Fibroblast of lung (primary cell): ENCODE measurements at regions not wholly inside any gene's neighbourhood (a gene's known extent, or its start where the extent isn't known, plus 50 kb on each side); places are given as distances from the start of the nearest gene placed in this dataset.

Source experiments
- DNase-seq, 2 donors: peaks; one replicate each; pipeline versions ENCODE4 v3.0.0 to v3.0.0-alpha.2; 2010; ENCODE audit warnings: low read depth in 2 of 2
- H2AFZ ChIP-seq: 2 replicates; pipeline ENCODE4 v1.5.1; 2012; ENCODE audit warnings: low read length, control low read depth, inconsistent platforms
- H3K27ac ChIP-seq: 2 replicates; pipeline ENCODE4 v1.5.1; 2011; ENCODE audit warnings: low read length, control low read depth; ENCODE audit not compliant: insufficient read depth
- H3K27me3 ChIP-seq: 2 replicates; pipeline ENCODE4 v1.5.1; 2011; ENCODE audit warnings: mild to moderate bottlenecking, low read length; ENCODE audit not compliant: control insufficient read depth, insufficient read depth
- H3K36me3 ChIP-seq: 2 replicates; pipeline ENCODE4 v1.5.1; 2011; ENCODE audit warnings: low read length; ENCODE audit not compliant: control insufficient read depth, insufficient read depth
- H3K4me1 ChIP-seq: 2 replicates; pipeline ENCODE4 v1.5.1; 2011; ENCODE audit warnings: low read length; ENCODE audit not compliant: control insufficient read depth, insufficient read depth; ENCODE audit errors: extremely low read depth
- H3K4me2 ChIP-seq: 2 replicates; pipeline ENCODE4 v1.5.1; 2011; ENCODE audit warnings: low read length, control low read depth; ENCODE audit not compliant: insufficient read depth; ENCODE audit errors: extremely low read depth
- H3K4me3 ChIP-seq, 4 experiments: fragments of 200-600 bp in 1 of 4; sonication (generic) in 1 of 4; replicated peaks in 1 of 4; 2 replicates each; pipeline ENCODE4 v1.5.1; 2011 to 2016; ENCODE audit warnings: low read length in 4 of 4, low read depth in 3 of 4, mild to moderate bottlenecking in 3 of 4, control low read depth in 2 of 4, inconsistent platforms in 1 of 4, mixed read lengths in 1 of 4; ENCODE audit not compliant: insufficient read depth in 1 of 4; ENCODE audit errors: control extremely low read depth in 1 of 4
- H3K79me2 ChIP-seq: 2 replicates; pipeline ENCODE4 v1.5.1; 2012; ENCODE audit warnings: mild to moderate bottlenecking, low read length, inconsistent platforms; ENCODE audit not compliant: control insufficient read depth, insufficient read depth
- H3K9ac ChIP-seq: 2 replicates; pipeline ENCODE4 v1.5.1; 2011; ENCODE audit warnings: mild to moderate bottlenecking, low read length, control low read depth; ENCODE audit not compliant: insufficient read depth
- H3K9me3 ChIP-seq: 2 replicates; pipeline ENCODE4 v1.5.1; 2012; ENCODE audit warnings: low read depth, low read length; ENCODE audit not compliant: control insufficient read depth, insufficient read depth
- H4K20me1 ChIP-seq: 2 replicates; pipeline ENCODE4 v1.5.1; 2011; ENCODE audit warnings: low read length; ENCODE audit not compliant: control insufficient read depth, insufficient read depth; ENCODE audit errors: extremely low read depth
- EZH2 ChIP-seq: IDR thresholded peaks from 2 replicates; pipeline ENCODE4 v1.5.1; 2012; ENCODE audit warnings: low read length, control low read depth, mild to moderate bottlenecking; ENCODE audit errors: missing control alignments
- TF ChIP-seq, protein P1 (sequence below), 2 donors: IDR thresholded peaks in 1 of 2; conservative IDR thresholded peaks in 1 of 2; 1 replicate in 1 of 2; 2 replicates in 1 of 2; pipeline ENCODE4 v1.5.1; 2011 to 2012; ENCODE audit warnings: low read length in 2 of 2, control low read depth in 1 of 2, inconsistent platforms in 1 of 2, low read depth in 1 of 2, mild to moderate bottlenecking in 1 of 2

DNA sequence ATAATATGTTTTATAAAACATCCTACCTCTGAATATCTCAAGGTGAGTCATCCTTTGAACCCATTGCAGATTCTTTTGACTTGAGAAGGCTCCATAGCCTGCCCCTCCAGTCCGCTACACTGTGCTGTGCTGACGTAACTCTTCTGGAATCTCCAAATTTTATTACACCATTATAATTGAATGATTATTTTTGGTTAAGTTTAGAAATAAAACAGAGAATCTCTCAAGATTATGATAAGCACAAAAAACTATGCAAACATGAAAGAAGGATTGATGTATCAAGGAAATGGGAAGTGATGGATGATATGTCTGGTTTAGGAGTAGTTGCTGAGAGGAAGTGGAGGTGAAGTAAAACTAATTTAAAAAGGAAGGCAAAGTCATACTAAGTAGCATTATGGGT, 1021.3 kb downstream of the HACE1 start:
- H3K9ac ChIP-seq: no peak overlapping the region
- H3K79me2 ChIP-seq: no peaks in the 10 kb centered on the region
- no peaks in the 10 kb centered on the region for H3K4me1 ChIP-seq
- H3K27ac ChIP-seq: no peak overlapping the region
- H3K27me3 ChIP-seq: no peaks in the 10 kb centered on the region
- H3K9me3 ChIP-seq: no peaks in the 10 kb centered on the region
- no peak overlapping the region for H3K4me3 ChIP-seq
- no peaks in the 10 kb centered on the region for H4K20me1 ChIP-seq
- H3K4me2 ChIP-seq: no peak overlapping the region
- no peak overlapping the region for H2AFZ ChIP-seq
- TF ChIP-seq EZH2: no peak
- TF ChIP-seq, protein P1, sequence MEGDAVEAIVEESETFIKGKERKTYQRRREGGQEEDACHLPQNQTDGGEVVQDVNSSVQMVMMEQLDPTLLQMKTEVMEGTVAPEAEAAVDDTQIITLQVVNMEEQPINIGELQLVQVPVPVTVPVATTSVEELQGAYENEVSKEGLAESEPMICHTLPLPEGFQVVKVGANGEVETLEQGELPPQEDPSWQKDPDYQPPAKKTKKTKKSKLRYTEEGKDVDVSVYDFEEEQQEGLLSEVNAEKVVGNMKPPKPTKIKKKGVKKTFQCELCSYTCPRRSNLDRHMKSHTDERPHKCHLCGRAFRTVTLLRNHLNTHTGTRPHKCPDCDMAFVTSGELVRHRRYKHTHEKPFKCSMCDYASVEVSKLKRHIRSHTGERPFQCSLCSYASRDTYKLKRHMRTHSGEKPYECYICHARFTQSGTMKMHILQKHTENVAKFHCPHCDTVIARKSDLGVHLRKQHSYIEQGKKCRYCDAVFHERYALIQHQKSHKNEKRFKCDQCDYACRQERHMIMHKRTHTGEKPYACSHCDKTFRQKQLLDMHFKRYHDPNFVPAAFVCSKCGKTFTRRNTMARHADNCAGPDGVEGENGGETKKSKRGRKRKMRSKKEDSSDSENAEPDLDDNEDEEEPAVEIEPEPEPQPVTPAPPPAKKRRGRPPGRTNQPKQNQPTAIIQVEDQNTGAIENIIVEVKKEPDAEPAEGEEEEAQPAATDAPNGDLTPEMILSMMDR (conservative IDR thresholded peaks at IDR 0.05 in 1 of 2, IDR thresholded peaks at IDR 0.05 in 1 of 2; ENCODE audit: low read depth in 1 of 2, low read length in 2 of 2): no peak
- DNase-seq: no peak
- no peaks in the 10 kb centered on the region for H3K36me3 ChIP-seq

DNA sequence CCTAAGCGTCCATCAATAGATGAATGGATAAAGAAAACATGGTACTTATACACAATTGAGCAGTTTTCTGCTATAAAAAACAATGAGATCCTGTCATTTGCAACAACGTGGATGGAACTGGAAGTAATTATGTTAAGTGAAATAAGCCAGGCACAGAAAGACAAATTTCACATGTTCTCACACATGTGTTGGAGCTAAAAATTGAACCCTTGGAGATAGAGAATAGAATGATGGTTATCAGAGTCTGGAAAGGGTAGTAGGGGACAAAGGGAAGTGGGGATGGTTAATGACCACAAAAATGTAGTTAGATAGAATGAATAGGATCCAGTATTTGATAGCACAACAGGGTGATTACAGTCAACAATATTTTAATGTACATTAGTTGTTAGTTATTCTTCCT, 1033.5 kb downstream of the HACE1 start:
- Histone ChIP-seq H3K4me2 (no peak overlapping the region), H3K79me2 (no peaks in the 10 kb centered on the region), H3K27ac (no peak overlapping the region), H4K20me1 (no peaks in the 10 kb centered on the region), H3K4me3 (no peak overlapping the region), H3K9me3 (no peaks in the 10 kb centered on the region), H3K9ac (no peak overlapping the region), H3K27me3 (no peaks in the 10 kb centered on the region), H3K4me1 (no peaks in the 10 kb centered on the region), H2AFZ (no peak overlapping the region), H3K36me3 (no peaks in the 10 kb centered on the region)
- DNase-seq: no peak
- TF ChIP-seq, protein P1 (conservative IDR thresholded peaks at IDR 0.05 in 1 of 2, IDR thresholded peaks at IDR 0.05 in 1 of 2; ENCODE audit: low read depth in 1 of 2, low read length in 2 of 2): no peak
- TF ChIP-seq EZH2: no peak

DNA sequence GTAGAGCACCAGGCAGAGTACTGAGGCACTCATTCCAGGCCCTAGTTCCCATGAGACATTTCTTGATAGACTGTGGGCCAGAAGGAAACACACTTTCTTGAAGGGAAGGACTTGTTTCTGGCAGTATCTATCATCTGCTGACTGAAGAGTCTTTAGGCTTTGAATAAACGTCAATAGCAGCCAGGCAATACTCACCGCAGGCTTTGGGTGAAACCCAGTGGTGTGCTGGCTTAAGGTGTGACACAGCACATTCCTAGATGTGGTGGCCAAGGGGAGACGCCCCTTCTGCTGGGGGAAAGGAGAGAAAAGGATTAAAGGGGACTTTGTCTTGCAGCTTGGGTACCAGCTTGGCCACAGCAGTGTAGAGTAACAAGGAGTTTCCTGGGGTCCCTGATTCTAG, 1039.6 kb downstream of the HACE1 start:
- H3K79me2 ChIP-seq: no peaks in the 10 kb centered on the region
- no peak overlapping the region for H3K27ac ChIP-seq
- no peak overlapping the region for H2AFZ ChIP-seq
- no peak for DNase-seq
- no peak overlapping the region for H3K4me2 ChIP-seq
- no peaks in the 10 kb centered on the region for H3K36me3 ChIP-seq
- no peaks in the 10 kb centered on the region for H3K4me1 ChIP-seq
- H3K9me3 ChIP-seq: no peaks in the 10 kb centered on the region
- no peaks in the 10 kb centered on the region for H3K27me3 ChIP-seq
- TF ChIP-seq, protein P1 (conservative IDR thresholded peaks at IDR 0.05 in 1 of 2, IDR thresholded peaks at IDR 0.05 in 1 of 2; ENCODE audit: low read depth in 1 of 2, low read length in 2 of 2): no peak
- TF ChIP-seq EZH2: no peak
- no peak overlapping the region for H3K4me3 ChIP-seq
- no peak overlapping the region for H3K9ac ChIP-seq
- no peaks in the 10 kb centered on the region for H4K20me1 ChIP-seq
